H9 (cell line): ENCODE measurements at regions not wholly inside any gene's neighbourhood (a gene's known extent, or its start where the extent isn't known, plus 50 kb on each side); places are given as distances from the start of the nearest gene placed in this dataset.

Experiments used
- DNase-seq: peaks from one replicate; pipeline ENCODE4 v3.0.0-alpha.2; 2017
- H2AFZ ChIP-seq: one replicate; pipeline ENCODE4 v1.6.1; 2013; ENCODE audit warnings: mild to moderate bottlenecking, low read length, control low read depth, moderate library complexity
- H2AK5ac ChIP-seq: 2 replicates; pipeline ENCODE4 v1.6.1; 2013; ENCODE audit warnings: low read length, control low read depth, mixed read lengths; ENCODE audit not compliant: insufficient read length
- H2BK120ac ChIP-seq: one replicate; pipeline ENCODE4 v1.6.1; 2013; ENCODE audit warnings: low read depth, mild to moderate bottlenecking, low read length, control low read depth, inconsistent platforms; ENCODE audit not compliant: poor library complexity, severe bottlenecking
- H2BK12ac ChIP-seq: 2 replicates; pipeline ENCODE4 v1.6.1; 2013; ENCODE audit warnings: low read length, control low read depth, mixed read lengths, low read depth; ENCODE audit not compliant: insufficient read length
- H2BK15ac ChIP-seq: 2 replicates; pipeline ENCODE4 v1.6.1; 2013; ENCODE audit warnings: low read depth, low read length, control low read depth
- H2BK20ac ChIP-seq: one replicate; pipeline ENCODE4 v1.6.1; 2013; ENCODE audit warnings: low read depth, mild to moderate bottlenecking, low read length, control low read depth, inconsistent platforms; ENCODE audit not compliant: poor library complexity, severe bottlenecking
- H2BK5ac ChIP-seq: 2 replicates; pipeline ENCODE4 v1.6.1; 2013; ENCODE audit warnings: low read length, control low read depth, mixed read lengths; ENCODE audit not compliant: insufficient read length
- H3K14ac ChIP-seq: 2 replicates; pipeline ENCODE4 v1.6.1; 2013; ENCODE audit warnings: low read length, control low read depth; ENCODE audit not compliant: insufficient read depth
- H3K18ac ChIP-seq: 2 replicates; pipeline ENCODE4 v1.6.1; 2013; ENCODE audit warnings: low read depth, mild to moderate bottlenecking, mixed read lengths, low read length, control low read depth; ENCODE audit not compliant: insufficient read length
- H3K23ac ChIP-seq: 2 replicates; pipeline ENCODE4 v1.6.1; 2013; ENCODE audit warnings: low read length, control low read depth, mixed read lengths, low read depth; ENCODE audit not compliant: insufficient read length
- H3K23me2 ChIP-seq: 2 replicates; pipeline ENCODE4 v1.6.1; 2013; ENCODE audit warnings: low read depth, mild to moderate bottlenecking, mixed read lengths, low read length, control low read depth; ENCODE audit not compliant: insufficient read length, poor library complexity, severe bottlenecking
- H3K27ac ChIP-seq: 2 replicates; pipeline ENCODE4 v1.5.1; 2013; ENCODE audit warnings: low read length, control low read depth, mixed read lengths, low read depth; ENCODE audit not compliant: insufficient read length
- H3K27me3 ChIP-seq: 2 replicates; pipeline ENCODE4 v1.6.1; 2013; ENCODE audit warnings: low read length, control low read depth, inconsistent platforms; ENCODE audit not compliant: insufficient read depth
- H3K4ac ChIP-seq: 2 replicates; pipeline ENCODE4 v1.6.1; 2013; ENCODE audit warnings: low read depth, mild to moderate bottlenecking, control low read depth, inconsistent platforms, low read length, moderate library complexity
- H3K4me1 ChIP-seq: 2 replicates; pipeline ENCODE4 v1.6.1; 2013; ENCODE audit warnings: low read length, control low read depth, inconsistent platforms; ENCODE audit not compliant: insufficient read depth
- H3K4me2 ChIP-seq: 2 replicates; pipeline ENCODE4 v1.6.1; 2013; ENCODE audit warnings: low read length, control low read depth, mixed read lengths; ENCODE audit not compliant: insufficient read length, insufficient read depth
- H3K56ac ChIP-seq: 2 replicates; pipeline ENCODE4 v1.6.1; 2013; ENCODE audit warnings: low read depth, mild to moderate bottlenecking, mixed read lengths, low read length, control low read depth; ENCODE audit not compliant: insufficient read length
- H3K79me1 ChIP-seq: 2 replicates; pipeline ENCODE4 v1.6.1; 2013; ENCODE audit warnings: low read depth, mild to moderate bottlenecking, moderate library complexity, low read length, control low read depth, inconsistent platforms; ENCODE audit not compliant: insufficient read depth, poor library complexity, severe bottlenecking
- H3K79me2 ChIP-seq: 2 replicates; pipeline ENCODE4 v1.6.1; 2013; ENCODE audit warnings: low read length, control low read depth, inconsistent platforms; ENCODE audit not compliant: insufficient read depth
- H3K9ac ChIP-seq: 2 replicates; pipeline ENCODE4 v1.6.1; 2013; ENCODE audit warnings: low read length, control low read depth, mixed read lengths; ENCODE audit not compliant: insufficient read length; ENCODE audit errors: extremely low read depth
- H3K9me3 ChIP-seq: one replicate; pipeline ENCODE4 v1.6.1; 2013; ENCODE audit warnings: low read depth, low read length, inconsistent platforms; ENCODE audit not compliant: control insufficient read depth
- H3T11ph ChIP-seq: one replicate; pipeline ENCODE4 v1.6.1; 2013; ENCODE audit warnings: mild to moderate bottlenecking, low read length, control low read depth, inconsistent platforms
- H4K20me1 ChIP-seq: one replicate; pipeline ENCODE4 v1.6.1; 2013; ENCODE audit not compliant: control insufficient read depth, insufficient read length, insufficient read depth
- H4K5ac ChIP-seq: 2 replicates; pipeline ENCODE4 v1.6.1; 2013; ENCODE audit warnings: low read depth, mild to moderate bottlenecking, mixed read lengths, low read length, control low read depth; ENCODE audit not compliant: insufficient read length
- H4K8ac ChIP-seq: replicated peaks from 2 replicates; pipeline ENCODE4 v1.6.1; 2013; ENCODE audit warnings: low read length, control low read depth, mixed read lengths, low read depth; ENCODE audit not compliant: insufficient read length
- H4K91ac ChIP-seq: 2 replicates; pipeline ENCODE4 v1.6.1; 2013; ENCODE audit warnings: low read depth, mild to moderate bottlenecking, moderate library complexity, mixed read lengths, low read length, control low read depth; ENCODE audit not compliant: insufficient read length
- H3K27ac Mint-ChIP-seq, 3 experiments: 2 replicates in 2 of 3; 3 replicates in 1 of 3; pipeline ENCODE4 v1.8.0; 2020 to 2021; ENCODE audit warnings: mixed read lengths in 3 of 3, mild to moderate bottlenecking in 1 of 3, moderate library complexity in 1 of 3
- H3K27me3 Mint-ChIP-seq: 2 replicates; pipeline ENCODE4 v1.8.0; 2021; ENCODE audit warnings: low read depth, mild to moderate bottlenecking, moderate library complexity, mixed read lengths
- H3K36me3 Mint-ChIP-seq, 3 experiments: 2 replicates in 2 of 3; 3 replicates in 1 of 3; pipeline ENCODE4 v1.8.0; 2020 to 2021; ENCODE audit warnings: low read depth in 3 of 3, mixed read lengths in 3 of 3; ENCODE audit not compliant: insufficient read depth in 1 of 3
- H3K4me1 Mint-ChIP-seq, 2 experiments: 2 replicates each; pipeline ENCODE4 v1.8.0; 2020; ENCODE audit warnings: mixed read lengths in 2 of 2
- H3K4me3 Mint-ChIP-seq, 2 experiments: 2 replicates in 1 of 2; 3 replicates in 1 of 2; pipeline ENCODE4 v1.8.0; 2020 to 2021; ENCODE audit warnings: mild to moderate bottlenecking in 2 of 2, mixed read lengths in 2 of 2, moderate library complexity in 1 of 2
- H3K9me3 Mint-ChIP-seq, 2 experiments: 2 replicates in 1 of 2; 3 replicates in 1 of 2; pipeline ENCODE4 v1.8.0; 2020; ENCODE audit warnings: mild to moderate bottlenecking in 2 of 2, mixed read lengths in 2 of 2, moderate library complexity in 1 of 2
- CTCF ChIP-seq: fragments of 200-600 bp; sonication (generic); conservative IDR thresholded peaks from 3 replicates; pipeline ENCODE4 v1.8.0; 2021; ENCODE audit warnings: antibody characterized with exemption, mild to moderate bottlenecking
- WGBS: extraction: QIAGEN DNeasy Blood & Tissue Kit; methylation state at CpG from one replicate; pipeline ENCODE4 v1.1.7; 2013; ENCODE audit warnings: missing lambda C conversion rate, low lambda C conversion rate, mixed read lengths; ENCODE audit not compliant: insufficient read length; ENCODE audit errors: extremely low coverage; 5-methylcytosine and 5-hydroxymethylcytosine counted together

- H3K27ac Mint-ChIP-seq: no peak overlapping the region
- no peak overlapping the region for H3K56ac ChIP-seq
- no peaks in the 10 kb centered on the region for H3K4me1 Mint-ChIP-seq
- H2BK120ac ChIP-seq: no peak overlapping the region
- no peak overlapping the region for H3K4me3 Mint-ChIP-seq
- H3K23ac ChIP-seq: no peak overlapping the region
- H3K23me2 ChIP-seq: no peaks in the 10 kb centered on the region
- no peak for TF ChIP-seq CTCF
- no peak overlapping the region for H2BK15ac ChIP-seq
- no peaks in the 10 kb centered on the region for H3K79me1 ChIP-seq
- H3K27me3 ChIP-seq: no peaks in the 10 kb centered on the region
- no peak overlapping the region for H3K27ac ChIP-seq
- no peak for DNase-seq
- no peak overlapping the region for H3K18ac ChIP-seq
- no peaks in the 10 kb centered on the region for H3K79me2 ChIP-seq
- H2BK5ac ChIP-seq: no peak overlapping the region
- H3K36me3 Mint-ChIP-seq: no peaks in the 10 kb centered on the region
- no peaks in the 10 kb centered on the region for H4K20me1 ChIP-seq
- no peaks in the 10 kb centered on the region for H3K9me3 Mint-ChIP-seq
- no CpG with 5 or more reads among the region's 1 CpG for WGBS
- no peak overlapping the region for H3K4ac ChIP-seq
- H4K8ac ChIP-seq: no peak overlapping the region
- no peak overlapping the region for H3K4me2 ChIP-seq
- no peak overlapping the region for H2BK20ac ChIP-seq
- H3K9ac ChIP-seq: no peak overlapping the region
- H3T11ph ChIP-seq: no peak overlapping the region
- no peaks in the 10 kb centered on the region for H3K27me3 Mint-ChIP-seq
- no peak overlapping the region for H3K14ac ChIP-seq
- no peak overlapping the region for H4K5ac ChIP-seq
- H2AK5ac ChIP-seq: no peak overlapping the region
- no peaks in the 10 kb centered on the region for H3K9me3 ChIP-seq
- no peak overlapping the region for H4K91ac ChIP-seq
- no peak overlapping the region for H2AFZ ChIP-seq
- no peaks in the 10 kb centered on the region for H3K4me1 ChIP-seq
- no peak overlapping the region for H2BK12ac ChIP-seq
Observed at GRCh38 chr2:59674100-59674499, 879.4 kb downstream of the BCL11A start.
